Astrocyte of the spinal cord (primary cell): ENCODE measurements at regions not wholly inside any gene's neighbourhood (a gene's known extent, or its start where the extent isn't known, plus 50 kb on each side); places are given as distances from the start of the nearest gene placed in this dataset.

Source experiments
- DNase-seq: peaks from one replicate; pipeline ENCODE4 v3.0.0; 2011; ENCODE audit warnings: low read depth, low spot score
- H3K4me3 ChIP-seq: 2 replicates; pipeline ENCODE4 v1.5.1; 2011; ENCODE audit warnings: low read depth, mild to moderate bottlenecking, low read length, moderate library complexity
- in situ Hi-C: cut with HindIII; loops from 2 replicates; pipeline ENCODE4 v1.10.0; 2017; ENCODE audit warnings: low sequenced_read_pairs
- TF ChIP-seq, protein P1 (sequence below): IDR thresholded peaks from 2 replicates; pipeline ENCODE4 v1.5.1; 2012; ENCODE audit warnings: low read depth, mild to moderate bottlenecking, low read length, inconsistent platforms

DNA sequence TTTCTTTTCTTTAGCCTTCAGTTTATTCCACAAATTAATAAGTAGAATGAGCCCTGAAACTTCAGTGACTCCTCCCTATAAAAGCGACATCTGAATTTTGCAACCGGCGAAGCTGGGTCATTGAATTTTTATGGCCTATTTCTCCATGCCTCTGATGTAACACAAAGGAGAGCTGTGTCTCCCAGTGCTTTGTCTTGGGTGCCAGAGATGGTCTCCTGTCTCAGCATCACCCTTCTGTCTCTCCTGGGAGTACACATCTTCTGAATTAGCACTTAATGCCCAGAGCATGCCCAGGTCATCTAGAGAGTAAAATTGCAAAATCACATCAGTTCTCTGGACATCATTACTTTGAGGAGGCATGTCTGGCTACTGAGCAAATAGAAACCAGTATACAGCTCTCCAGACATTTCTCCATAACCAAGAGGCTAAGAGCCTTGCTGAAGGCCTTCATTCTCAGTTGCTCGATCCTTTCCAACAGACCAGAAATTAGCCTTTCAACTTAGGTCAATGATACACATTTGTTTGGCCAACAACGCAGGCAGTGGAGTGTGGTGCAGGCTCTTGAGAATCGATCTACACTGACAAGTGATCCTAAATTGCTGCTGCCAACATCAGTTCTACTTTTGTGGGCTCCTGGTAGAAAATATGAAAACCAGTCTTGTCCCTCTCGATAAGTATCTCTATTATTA is 176.0 kb upstream of the FOXQ1 start:
- H3K4me3 ChIP-seq = no peak overlapping the region
- DNase-seq = no peak
- TF ChIP-seq, protein P1, sequence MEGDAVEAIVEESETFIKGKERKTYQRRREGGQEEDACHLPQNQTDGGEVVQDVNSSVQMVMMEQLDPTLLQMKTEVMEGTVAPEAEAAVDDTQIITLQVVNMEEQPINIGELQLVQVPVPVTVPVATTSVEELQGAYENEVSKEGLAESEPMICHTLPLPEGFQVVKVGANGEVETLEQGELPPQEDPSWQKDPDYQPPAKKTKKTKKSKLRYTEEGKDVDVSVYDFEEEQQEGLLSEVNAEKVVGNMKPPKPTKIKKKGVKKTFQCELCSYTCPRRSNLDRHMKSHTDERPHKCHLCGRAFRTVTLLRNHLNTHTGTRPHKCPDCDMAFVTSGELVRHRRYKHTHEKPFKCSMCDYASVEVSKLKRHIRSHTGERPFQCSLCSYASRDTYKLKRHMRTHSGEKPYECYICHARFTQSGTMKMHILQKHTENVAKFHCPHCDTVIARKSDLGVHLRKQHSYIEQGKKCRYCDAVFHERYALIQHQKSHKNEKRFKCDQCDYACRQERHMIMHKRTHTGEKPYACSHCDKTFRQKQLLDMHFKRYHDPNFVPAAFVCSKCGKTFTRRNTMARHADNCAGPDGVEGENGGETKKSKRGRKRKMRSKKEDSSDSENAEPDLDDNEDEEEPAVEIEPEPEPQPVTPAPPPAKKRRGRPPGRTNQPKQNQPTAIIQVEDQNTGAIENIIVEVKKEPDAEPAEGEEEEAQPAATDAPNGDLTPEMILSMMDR = no peak
- in situ Hi-C loops = no loop called here

GRCh38 chr6:1131285-1132079 is 180.4 kb upstream of the FOXQ1 start:
- DNase-seq = peak; percentile 66
- in situ Hi-C loops = no loop called here
- no peak overlapping the region for H3K4me3 ChIP-seq
- TF ChIP-seq, protein P1 = no peak

DNA sequence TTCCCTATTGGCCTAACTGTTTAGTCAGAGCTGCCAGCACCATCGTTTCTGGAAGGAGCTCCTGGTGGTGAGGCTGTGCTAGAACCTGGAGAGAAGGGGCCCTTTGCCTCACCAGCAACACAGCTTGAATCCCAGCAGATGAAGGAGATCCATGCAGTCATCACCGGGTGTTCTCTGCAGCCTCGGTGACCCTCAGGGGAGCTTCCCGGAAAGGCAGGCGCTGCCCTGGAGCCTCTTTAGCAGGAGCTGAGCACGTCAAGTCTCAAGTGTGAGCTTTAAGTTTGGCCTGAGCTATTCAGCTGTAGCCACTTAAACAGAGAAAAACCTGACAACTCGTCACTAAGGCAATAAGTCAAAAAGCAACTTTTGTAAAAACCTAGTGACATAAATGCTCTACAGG is 181.2 kb upstream of the FOXQ1 start:
- in situ Hi-C loops = no loop called here
- no peak overlapping the region for H3K4me3 ChIP-seq
- TF ChIP-seq, protein P1 = no peak
- DNase-seq = no peak

DNA sequence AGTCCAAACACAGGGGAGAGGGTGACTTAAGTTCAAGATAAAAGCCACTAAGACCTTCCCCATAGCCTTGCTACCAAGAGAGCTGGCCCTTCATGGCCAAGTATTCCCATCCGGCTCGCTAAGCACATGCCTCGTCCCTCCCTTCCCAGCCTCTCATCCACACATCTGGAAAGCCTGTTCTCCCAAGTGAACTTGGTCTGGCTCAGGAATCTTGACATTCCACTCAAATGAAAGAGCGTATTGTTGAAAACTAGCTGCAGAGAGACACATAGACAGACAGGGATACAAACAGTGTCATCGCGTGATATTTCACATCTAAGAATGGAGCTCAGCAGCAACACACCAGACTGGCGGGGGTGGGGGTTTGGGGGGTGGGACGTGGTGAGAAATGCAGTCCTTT is 182.8 kb upstream of the FOXQ1 start:
- TF ChIP-seq, protein P1 = no peak
- DNase-seq = no peak
- H3K4me3 ChIP-seq = no peak overlapping the region
- in situ Hi-C loops = no loop called here

GRCh38 chr6:1127597-1128288 is 184.2 kb upstream of the FOXQ1 start:
- in situ Hi-C loops = no loop called here
- H3K4me3 ChIP-seq = no peak overlapping the region
- DNase-seq = no peak
- TF ChIP-seq, protein P1 = no peak

GRCh38 chr6:1127129-1127528 is 184.8 kb upstream of the FOXQ1 start:
- TF ChIP-seq, protein P1 = no peak
- no peak for DNase-seq
- no peak overlapping the region for H3K4me3 ChIP-seq
- in situ Hi-C loops = no loop called here
